GM21447 (cell line): ENCODE measurements at regions not wholly inside any gene's neighbourhood (a gene's known extent, or its start where the extent isn't known, plus 50 kb on each side); places are given as distances from the start of the nearest gene placed in this dataset.
A peak's percentile ranks its signal among the peaks of the same experiment; 100 is the strongest.
"Not testable (repeated sequence)": the region's sequence is repeated elsewhere in the genome, so short reads cannot be mapped to it uniquely, and the experiment has no call there.

Source experiments
- ATAC-seq: cut with Tn5 transposase; IDR thresholded peaks from one replicate; pipeline ENCODE4 v1.9.1; 2021; ENCODE audit not compliant: unreplicated experiment

DNA sequence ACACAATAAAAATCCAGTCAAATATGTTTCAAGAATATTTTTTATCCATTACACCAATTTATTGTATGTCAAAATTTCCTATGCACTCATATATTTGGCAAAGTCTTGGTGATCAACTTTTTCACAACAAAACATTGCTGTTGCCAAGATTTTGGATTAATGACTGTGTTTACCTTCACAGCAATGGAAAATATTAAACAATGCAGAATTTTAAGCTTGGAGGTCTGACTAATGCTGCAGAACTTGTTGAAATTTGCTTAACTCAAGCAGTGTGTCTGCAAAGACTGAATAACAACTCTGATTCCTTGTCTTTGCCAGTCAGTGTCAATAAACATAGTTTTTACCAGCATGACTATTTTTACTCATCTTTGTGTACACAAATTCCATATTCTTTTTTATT lies 336.4 kb downstream of the CCER1 start:
- no peak for ATAC-seq

DNA sequence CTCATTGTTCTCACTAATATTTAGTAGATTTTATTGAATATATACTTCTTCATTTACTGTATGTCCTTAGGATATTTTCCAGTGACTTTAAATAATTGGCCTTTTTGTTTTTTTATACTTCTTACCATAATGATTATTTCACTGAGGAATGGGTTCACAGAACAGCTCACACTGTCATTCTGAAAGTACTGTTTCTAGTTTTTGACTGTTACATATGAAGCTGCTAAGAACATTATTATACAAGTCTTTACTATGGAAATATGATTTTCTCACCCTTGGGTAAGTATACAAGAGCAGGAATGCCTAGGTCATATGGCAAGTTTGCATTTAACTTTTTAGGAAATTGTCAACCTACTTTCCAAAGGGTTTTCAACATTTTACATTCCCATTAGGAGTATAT lies 343.1 kb downstream of the CCER1 start:
- no peak for ATAC-seq

DNA sequence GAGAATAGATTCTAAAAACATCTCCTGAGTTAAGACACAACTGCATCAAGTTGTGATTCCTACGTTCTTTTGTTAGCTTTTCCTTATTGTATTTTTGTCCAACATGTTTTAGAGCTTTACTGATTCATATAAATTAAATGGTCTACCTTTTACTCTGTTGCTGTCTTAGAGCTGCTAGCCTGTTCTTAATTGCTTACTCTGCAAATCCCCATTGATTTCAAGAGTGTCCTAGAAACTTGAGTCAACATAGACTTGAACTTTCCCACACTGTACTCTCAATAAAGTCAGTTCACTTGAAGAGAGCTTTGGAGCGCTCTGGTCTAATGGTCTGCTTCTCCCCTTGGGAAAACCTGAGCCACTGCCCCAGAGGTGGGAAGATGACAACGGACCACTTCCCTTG lies 343.9 kb downstream of the CCER1 start:
- no peak for ATAC-seq

DNA sequence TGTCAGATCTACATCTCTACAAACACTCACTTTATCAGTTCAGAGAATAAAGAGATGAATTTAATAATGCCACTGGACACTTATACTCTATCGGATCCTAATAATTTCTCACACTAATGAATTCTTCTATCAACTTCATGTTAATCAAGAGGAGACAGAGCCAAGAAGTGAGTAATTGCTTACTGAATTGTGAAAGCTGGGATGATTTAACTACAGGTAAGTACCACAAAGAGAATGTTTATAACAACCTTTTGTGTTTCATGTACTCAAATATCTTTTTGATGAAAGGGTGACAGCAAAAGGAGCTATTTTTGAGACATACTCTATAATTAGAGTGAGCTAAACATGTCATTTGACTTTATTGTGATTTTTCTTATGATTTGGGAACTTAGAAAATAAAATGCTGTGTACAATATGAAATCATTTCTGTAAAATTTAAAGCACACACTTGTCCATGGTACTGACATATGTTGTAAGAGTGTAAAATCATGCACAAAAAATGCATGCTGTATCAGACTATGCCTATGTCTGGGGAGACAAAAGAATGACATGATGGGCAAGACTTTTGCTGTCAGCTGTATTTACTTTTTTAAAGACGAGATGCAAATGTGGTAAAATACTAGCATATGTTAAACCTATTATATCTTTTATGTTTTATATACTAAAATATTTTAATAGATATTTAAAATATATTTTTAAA lies 361.2 kb downstream of the CCER1 start:
- no peak for ATAC-seq

DNA sequence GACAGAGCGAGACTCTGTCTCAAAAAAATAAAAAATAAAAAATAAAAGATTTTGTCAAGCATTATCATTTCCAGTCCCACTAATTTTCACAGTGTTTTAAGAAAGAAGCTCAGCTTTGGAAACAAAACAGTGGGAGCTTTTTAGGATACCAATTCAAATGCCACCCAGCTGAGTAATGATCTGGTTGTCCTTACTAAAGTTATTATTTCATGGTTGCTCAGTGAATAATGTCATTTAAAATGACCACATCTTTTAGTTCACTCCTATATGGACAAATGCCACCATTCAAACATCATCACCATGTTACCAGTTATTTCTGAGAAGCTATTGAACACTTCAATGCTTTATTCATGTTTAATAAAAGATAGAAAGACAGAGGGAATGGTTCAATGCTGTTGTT lies 365.0 kb downstream of the CCER1 start:
- ATAC-seq = no peak

DNA sequence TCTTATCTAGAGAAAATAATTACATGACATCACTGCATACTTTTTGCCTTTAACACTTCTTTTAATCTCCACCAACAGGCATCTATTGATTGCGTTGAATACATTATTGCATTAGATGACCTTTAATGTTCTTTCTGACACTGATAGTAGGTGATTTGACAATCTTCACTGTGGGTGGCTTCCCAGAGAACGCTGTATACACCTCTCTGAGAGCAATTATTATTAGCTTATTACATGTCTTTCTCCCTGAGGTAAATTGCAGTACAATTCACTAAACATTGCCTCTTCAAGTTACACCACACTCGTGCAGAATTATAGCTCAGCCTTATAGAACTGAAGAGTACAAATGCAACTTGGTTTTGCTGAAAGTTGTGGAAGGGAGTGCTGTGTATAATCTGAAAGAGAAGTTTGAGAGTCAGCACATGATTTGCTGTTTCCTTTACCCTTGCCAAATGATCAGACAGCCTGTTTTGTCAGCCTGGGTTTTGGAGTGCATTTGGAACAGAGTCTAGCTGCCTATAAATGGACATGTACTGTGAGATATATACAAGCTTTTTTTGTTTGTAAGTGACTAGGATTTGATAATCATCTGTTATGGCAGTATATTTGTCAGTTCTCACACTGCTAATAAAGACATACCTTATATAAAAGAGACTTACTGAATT lies 369.2 kb downstream of the CCER1 start:
- no peak for ATAC-seq

DNA sequence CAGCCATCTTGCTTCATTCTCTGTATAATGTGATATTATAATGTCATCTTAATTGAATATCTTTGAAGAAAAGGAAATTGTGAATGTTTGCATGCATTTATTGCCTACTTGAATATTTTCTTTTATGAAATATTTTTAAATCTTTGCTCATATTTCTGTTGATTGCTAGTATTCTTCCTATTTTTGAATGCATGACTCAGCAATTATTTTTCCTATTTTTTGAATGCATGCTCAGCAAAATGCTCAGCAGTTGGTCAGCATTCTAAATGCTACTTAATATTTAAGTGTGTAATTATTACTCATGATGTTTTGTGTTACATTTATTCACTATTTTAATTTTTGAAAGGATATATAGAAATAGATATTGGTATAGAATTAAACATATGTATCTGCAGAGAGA lies 378.3 kb downstream of the CCER1 start:
- ATAC-seq = no peak

DNA sequence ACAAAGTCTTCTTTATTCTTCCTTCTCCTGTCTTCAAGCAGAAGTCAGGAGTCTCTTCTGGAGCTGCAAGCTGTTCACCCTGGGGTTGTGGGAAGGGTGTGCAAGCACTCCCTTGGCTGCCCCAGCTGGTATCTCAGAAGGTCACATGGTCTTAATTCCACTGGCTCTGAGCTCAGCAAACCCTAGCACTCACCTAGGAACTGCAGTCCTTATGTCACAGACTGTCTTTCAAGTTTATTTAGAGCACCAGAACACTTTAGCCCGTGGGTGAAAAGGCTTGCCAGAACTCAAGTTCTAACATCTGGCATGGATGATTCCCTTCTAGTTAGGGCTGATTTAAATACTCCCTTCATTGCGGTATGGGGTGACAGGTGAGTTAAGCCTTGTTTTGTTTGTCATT lies 379.0 kb downstream of the CCER1 start:
- ATAC-seq = no peak

DNA sequence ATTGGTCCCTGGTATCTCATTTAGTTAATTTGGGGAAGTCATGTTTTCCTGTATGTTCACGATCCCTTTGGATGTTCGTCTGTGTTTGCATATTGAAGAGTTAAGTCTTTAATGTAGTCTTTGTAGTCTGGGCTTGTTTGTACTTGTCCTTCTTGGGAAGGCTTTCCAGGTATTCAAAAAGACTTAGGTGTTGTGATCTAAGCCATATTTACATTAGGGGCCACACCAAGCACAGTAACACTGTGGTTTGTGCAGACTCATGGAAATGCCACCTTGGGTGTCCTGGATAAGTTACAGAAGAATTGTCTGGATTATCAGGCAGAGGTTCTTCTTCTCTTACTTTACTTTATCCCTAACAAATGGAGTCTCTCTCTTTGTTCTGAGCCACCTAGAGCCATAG lies 380.3 kb downstream of the CCER1 start:
- ATAC-seq = no peak

DNA sequence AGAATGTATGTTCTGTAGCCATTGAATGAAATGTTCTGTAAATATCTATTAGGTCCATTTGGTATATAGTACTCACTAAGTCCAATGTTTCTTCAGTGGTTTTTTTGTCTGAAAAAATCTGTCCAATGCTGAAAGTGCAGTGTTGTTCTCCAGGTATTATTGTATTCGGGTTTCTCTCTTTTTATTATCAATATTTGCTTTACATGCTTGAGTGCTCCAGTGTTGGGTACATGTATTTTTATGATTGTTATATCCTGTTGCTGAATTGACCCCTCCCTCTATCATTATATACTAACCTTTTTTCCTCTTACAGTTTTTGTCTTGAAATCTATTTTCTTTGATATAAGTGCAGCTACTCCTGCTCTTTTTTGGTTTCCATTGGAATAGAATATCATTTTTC lies 382.2 kb downstream of the CCER1 start:
- ATAC-seq = no peak

DNA sequence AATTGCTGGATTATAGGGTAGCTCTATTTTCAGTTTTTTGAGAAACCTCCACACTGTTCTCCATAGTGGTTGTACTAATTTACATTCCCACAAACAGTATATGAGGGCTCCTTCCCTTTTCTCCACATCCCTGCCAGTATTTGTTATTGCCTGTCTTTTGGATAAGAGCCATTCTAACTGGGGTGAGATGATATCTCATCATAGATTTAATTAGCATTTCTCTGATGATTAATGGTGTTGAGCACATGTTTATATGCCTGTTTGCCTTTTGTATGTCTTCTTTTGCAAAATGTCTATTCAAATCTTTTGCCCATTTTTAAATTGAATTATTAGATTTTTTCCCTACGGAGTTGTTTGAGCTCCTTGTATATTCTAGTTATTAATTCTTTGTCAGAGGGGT lies 385.3 kb downstream of the CCER1 start:
- no peak for ATAC-seq

DNA sequence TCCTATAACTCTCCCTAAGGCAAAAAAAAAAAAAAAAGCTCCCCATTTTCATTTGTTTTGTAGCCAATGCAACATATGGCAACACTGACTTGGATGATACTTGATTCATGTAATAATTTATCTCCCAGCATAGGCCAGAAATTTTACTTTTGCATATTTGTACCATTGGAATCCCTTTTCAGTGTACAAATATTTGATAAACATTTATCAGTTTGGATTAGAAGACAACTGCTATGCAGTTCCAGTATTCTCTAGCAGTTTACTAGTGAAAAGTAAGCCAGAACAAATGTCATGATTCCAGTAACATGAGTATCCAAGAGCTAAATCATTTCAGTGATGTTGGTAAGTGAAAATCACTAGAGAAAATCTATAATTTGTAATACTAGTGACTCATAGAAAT lies 392.3 kb downstream of the CCER1 start:
- ATAC-seq = no peak

DNA sequence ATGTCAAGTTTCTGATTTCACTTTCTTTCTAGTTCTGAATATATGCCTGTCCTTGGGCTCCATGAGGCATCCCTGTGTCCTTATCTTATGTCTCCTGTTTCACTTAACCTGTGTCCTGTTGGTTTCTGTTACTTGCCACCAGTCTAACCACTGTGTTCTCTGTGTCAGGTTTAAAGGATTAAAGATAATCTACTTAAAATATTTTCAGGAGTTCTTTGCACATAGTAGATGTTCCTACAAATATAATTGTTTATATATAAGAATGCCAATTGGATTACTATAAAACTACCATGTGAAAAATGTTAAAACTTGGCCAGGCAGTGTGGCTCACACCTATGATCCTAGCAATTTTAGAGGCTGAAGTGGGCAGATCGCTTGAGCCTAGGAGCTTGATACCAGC lies 406.4 kb downstream of the CCER1 start:
- no peak for ATAC-seq

DNA sequence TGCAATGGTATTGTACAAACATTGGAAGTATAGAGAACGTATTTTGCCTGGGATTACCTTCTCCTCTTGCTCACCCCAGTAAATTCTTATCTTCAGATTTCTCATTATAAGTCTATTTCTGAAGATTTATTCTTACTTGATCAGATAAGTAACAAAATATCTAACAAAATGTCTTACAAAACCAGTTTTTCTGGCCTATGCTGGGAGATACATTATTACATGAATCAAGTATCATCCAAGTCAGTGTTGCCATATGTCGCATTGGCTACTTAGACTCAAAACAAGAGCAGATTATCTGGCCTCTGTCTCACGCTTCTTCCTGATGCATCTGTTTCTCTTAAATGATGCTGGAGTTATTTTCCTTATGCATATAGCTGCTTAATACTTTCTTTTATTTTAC lies 408.5 kb downstream of the CCER1 start:
- ATAC-seq = no peak

DNA sequence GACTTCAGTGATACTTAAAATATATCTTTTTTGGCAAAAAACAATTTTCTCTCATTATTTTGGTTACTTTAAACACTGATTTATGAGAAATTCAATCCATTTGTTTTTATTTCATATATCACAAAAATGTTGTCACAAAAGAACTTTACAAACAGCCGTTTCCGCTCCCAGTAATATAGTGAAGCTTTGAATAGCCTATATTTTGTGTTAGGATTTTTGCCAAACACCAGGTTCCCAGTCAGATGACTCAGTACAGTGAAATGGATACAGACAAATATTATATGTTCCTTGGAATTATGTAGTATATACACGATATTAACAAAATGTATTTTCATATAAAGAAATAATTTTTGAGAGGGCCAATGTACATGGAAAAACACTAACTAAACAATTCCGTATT lies 411.1 kb downstream of the CCER1 start:
- no peak for ATAC-seq

DNA sequence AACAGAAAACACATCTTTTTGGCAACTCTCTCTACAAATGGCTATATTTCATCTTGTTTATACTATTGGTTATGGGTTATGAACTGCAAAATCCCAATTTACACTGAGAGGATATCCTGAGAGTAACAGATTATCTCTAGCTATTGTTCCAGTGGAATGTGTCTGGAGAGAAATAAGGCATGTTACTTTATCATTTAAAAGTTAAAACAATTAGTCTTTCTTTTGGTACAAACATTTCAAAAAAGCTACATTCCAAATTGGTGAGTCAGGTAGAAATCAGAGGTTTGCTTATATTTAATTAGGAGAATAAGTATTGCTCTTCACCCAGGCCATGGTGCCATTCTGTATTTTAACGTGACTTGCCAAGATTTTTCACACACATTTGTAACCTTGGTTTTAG lies 411.6 kb downstream of the CCER1 start:
- no peak for ATAC-seq

DNA sequence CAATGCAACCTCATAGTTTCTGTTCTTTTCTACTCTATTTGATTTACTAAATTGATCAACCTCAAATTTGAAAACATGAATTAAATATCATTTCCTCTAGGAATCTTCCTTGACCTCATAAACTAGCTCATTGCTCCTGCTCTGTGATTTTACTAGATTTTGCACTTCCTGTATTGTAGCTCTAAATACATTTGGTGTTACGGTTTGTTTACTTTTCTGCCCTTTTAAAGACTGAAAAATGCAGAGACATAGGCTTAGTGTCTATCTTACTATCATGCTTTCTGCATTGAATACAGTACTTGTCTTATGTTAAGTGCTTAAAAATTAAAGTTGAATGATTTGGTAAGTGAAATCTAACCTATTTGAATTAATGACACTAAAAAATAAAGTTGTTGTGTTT lies 412.1 kb downstream of the CCER1 start:
- not testable (repeated sequence) for ATAC-seq

DNA sequence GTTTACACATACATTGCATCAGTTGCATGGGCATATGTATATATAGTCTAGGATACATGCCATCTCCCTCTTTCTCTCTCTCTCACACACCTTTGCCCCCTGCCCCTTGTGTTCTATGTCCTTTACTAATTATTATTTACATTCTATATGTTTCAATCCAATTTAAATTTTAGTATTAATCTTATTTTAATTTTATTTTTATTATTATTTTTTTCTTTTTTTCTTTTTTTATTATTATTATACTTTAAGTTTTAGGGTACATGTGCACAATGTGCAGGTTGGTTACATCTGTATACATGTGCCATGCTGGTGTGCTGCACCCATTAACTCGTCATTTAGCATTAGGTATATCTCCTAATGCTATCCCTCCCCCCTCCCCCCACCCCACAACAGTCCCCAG lies 421.1 kb downstream of the CCER1 start:
- ATAC-seq = not testable (repeated sequence)

DNA sequence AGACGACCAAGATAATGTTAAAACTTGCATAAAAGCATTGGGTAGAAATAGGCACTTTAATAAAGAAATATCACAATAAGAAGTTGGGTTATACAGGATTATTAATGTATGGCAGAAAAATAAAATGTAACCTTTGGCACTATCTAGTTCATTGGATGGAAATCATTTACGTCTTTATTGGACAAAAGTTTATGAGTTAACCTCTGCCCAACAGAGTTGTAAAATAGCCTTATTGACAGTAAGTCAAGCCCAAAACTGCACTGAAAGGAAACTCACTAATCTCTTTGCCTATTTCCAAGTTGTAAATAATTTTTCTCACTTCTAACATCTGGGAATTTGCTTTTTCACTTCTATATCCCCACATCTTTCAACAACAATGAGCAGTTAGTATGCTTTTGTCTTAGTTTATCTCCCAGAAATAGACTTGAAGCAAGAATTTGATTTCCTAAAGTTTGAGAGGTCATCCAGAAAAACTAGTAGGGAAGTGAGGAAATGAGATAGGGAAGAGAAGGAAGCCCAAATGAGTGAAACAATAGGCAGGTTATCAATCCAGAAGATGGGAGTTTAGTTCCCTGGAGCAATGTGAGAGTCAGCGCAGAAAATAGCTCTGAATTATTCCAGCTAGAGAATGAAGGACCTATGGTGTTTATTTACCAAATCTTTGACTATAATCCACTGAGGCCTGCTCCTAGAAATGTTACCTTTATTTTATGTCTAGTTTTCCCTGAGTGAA lies 434.8 kb downstream of the CCER1 start:
- no peak for ATAC-seq

DNA sequence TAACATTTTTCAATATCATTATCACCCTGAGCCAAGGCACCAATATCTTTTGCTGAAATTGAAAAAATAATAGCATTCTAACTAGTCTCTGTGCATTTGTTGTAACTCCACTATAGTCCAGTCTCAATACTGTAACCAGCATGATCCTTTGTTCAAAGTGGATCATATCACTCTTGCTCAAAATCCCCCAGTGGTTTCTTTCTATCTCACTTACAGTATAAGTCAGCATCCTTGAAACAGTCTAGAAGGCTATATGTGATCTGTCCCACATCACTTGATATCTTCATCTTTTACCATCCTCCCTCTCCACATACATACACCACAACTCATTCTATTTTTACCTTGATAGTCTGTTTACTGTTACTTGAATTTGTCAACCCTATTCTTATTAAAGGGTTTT lies 435.7 kb downstream of the CCER1 start:
- no peak for ATAC-seq

DNA sequence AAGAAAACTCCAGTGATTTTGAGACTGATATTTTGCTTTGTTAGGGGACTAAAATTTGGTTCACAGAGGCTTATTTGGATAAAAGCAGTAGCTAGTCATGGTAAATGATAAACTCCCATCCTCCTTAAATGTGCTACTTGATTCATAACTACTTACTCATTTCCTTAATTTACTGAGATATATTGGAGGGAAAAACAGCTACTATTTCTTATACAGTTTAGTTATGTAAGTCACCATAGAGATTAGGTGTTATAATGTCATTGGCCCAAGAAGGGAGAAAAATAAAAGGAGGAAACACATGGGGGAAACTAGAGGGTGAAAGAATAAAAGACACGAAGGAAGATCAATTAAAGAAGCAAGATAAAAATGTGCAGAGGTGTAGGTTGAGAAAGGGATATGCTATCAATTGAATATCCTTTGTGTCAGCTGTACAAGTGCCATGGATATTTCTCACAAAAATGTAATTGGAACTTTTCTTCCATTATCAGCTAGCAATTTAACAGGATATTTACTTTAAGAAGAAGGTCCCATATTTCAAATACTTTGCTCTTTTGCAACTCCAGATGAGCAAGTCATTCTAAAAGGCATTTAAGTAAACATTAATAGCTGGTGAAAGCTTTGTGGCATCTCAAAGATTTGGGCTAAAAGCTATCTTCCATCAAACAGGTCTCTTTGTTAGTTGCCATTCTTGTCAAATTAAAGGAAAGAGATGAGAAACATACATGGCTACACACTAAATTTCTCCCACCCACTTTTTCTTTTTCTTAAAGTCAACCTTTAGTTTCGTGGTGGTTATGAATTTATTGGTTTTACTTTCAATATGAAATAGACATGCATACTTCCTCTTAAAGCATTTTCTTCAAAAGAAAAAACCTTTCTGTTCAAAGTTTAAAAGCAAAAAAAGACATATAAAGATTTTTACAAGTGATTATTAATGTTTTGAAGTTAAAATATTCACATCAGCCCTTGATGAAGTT lies 439.5 kb downstream of the CCER1 start:
- ATAC-seq = peak; percentile 97
